CD4-positive, alpha-beta T cell (primary cell): ENCODE measurements at regions not wholly inside any gene's neighbourhood (a gene's known extent, or its start where the extent isn't known, plus 50 kb on each side); places are given as distances from the start of the nearest gene placed in this dataset.

Source experiments
- ATAC-seq: fragments of 200-7000 bp; cut with Tn5 transposase; one replicate; pipeline ENCODE4 v1.10.0; 2022; ENCODE audit warnings: mild to moderate bottlenecking; ENCODE audit not compliant: poor library complexity
- CTCF ChIA-PET: fragments of 350-600 bp; sonication (Branson Sonifier 250); formaldehyde crosslinking; loops from one replicate; lab custom pipeline; 2021; ENCODE audit warnings: antibody characterized with exemption, inconsistent platforms; lab: Charles Lee
- POLR2A ChIA-PET: fragments of 350-600 bp; sonication (Branson Sonifier 250); formaldehyde crosslinking; loops from one replicate; lab custom pipeline; 2021; ENCODE audit warnings: antibody characterized with exemption, inconsistent platforms; lab: Charles Lee
- DNase-seq, 14 experiments: peaks; one replicate each; pipeline ENCODE4 v3.0.0-alpha.2; 2013 to 2020; ENCODE audit warnings: mixed read lengths in 2 of 14
- H3K27ac ChIP-seq, 2 donors: one replicate each; pipeline versions ENCODE4 v1.5.1 to v1.7.0; 2013; ENCODE audit warnings: low read length in 2 of 2, low read depth in 1 of 2, mild to moderate bottlenecking in 1 of 2
- H3K27me3 ChIP-seq, 2 experiments: 1 replicate in 1 of 2; 2 replicates in 1 of 2; pipeline versions ENCODE4 v1.6.1 to v1.7.0; 2013; ENCODE audit warnings: low read length in 2 of 2, control low read depth in 1 of 2, mild to moderate bottlenecking in 1 of 2, moderate library complexity in 1 of 2; ENCODE audit not compliant: insufficient read depth in 2 of 2, control insufficient read depth in 1 of 2
- H3K36me3 ChIP-seq: one replicate; pipeline ENCODE4 v1.6.1; 2013; ENCODE audit warnings: low read length, control low read depth; ENCODE audit not compliant: insufficient read depth
- H3K4me1 ChIP-seq: one replicate; pipeline ENCODE4 v1.6.1; 2013; ENCODE audit warnings: low read length, control low read depth; ENCODE audit not compliant: insufficient read depth
- H3K4me3 ChIP-seq: one replicate; pipeline ENCODE4 v1.5.1; 2013; ENCODE audit warnings: mild to moderate bottlenecking, low read length, moderate library complexity
- H3K9me3 ChIP-seq, 2 experiments: 1 replicate in 1 of 2; 2 replicates in 1 of 2; pipeline versions ENCODE4 v1.6.1 to v1.7.0; 2013; ENCODE audit warnings: low read length in 2 of 2, mild to moderate bottlenecking in 2 of 2, control low read depth in 1 of 2, moderate library complexity in 1 of 2; ENCODE audit not compliant: control insufficient read depth in 1 of 2, insufficient read depth in 1 of 2
- H3K27ac Mint-ChIP-seq: one replicate; pipeline ENCODE4 v1.8.0; 2020; ENCODE audit warnings: mixed read lengths
- H3K27me3 Mint-ChIP-seq: one replicate; pipeline ENCODE4 v1.8.0; 2021; ENCODE audit warnings: mixed read lengths
- H3K36me3 Mint-ChIP-seq: one replicate; pipeline ENCODE4 v1.8.0; 2021; ENCODE audit warnings: low read depth, mixed read lengths
- H3K4me1 Mint-ChIP-seq: one replicate; pipeline ENCODE4 v1.8.0; 2021; ENCODE audit warnings: low read depth, mixed read lengths
- H3K4me3 Mint-ChIP-seq: one replicate; pipeline ENCODE4 v1.8.0; 2020; ENCODE audit warnings: mild to moderate bottlenecking, mixed read lengths
- H3K9me3 Mint-ChIP-seq: one replicate; pipeline ENCODE4 v1.8.0; 2020; ENCODE audit warnings: mixed read lengths
- CTCF ChIP-seq: fragments of 200-600 bp; IDR thresholded peaks from one replicate; pipeline ENCODE4 v1.8.0; 2022; ENCODE audit warnings: antibody characterized with exemption, mild to moderate bottlenecking
- intact Hi-C, 2 experiments: fragments of 100-400 bp; cut with DNase I in 1 of 2; cut with micrococcal nuclease in 1 of 2; formaldehyde crosslinking; loops; one replicate each; pipeline versions ENCODE4 v1.15.1 to v1.9.0; 2023 to 2025; cut with DNase I, micrococcal nuclease

DNA sequence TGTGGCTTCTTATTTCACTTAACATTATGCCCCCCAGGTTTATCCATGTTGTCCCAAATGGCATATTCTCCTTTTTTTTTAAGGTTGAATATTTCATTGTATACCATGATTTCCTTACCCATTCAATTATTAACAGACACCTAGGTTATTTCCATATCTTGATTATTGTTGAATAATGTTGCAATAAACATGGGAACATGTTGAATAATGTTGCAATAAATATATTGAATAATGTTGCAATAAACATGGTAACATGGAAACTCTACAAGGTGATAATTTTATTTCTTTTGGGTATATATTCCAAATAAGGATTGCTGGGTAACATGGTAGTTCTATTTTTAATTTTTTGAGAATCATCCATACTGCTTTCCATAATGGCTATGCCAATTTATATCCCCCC lies 648.1 kb downstream of the MMUT start:
- no peaks in the 10 kb centered on the region for H3K4me1 ChIP-seq
- ATAC-seq (no peak), DNase-seq (no peak)
- H3K27me3 ChIP-seq = no peaks in the 10 kb centered on the region
- intact Hi-C loops = no loop called here
- TF ChIP-seq CTCF = no peak
- H3K36me3 ChIP-seq = no peaks in the 10 kb centered on the region
- Mint-ChIP-seq H3K4me3 (no peak overlapping the region), H3K9me3 (peaks cover 1% of the 10 kb centered on the region), H3K36me3 (no peaks in the 10 kb centered on the region), H3K27me3 (no peaks in the 10 kb centered on the region), H3K4me1 (no peaks in the 10 kb centered on the region), H3K27ac (no peak overlapping the region)
- H3K9me3 ChIP-seq = peaks cover 0 to 3% of the 10 kb centered on the region in 2 experiments
- CTCF ChIA-PET = no interaction called here
- no peak overlapping the region for H3K27ac ChIP-seq
- POLR2A ChIA-PET = no interaction called here
- H3K4me3 ChIP-seq = no peak overlapping the region

- intact Hi-C loops = no loop called here
- H3K27ac Mint-ChIP-seq = no peak overlapping the region
- ChIA-PET POLR2A (no interaction called here), CTCF (no interaction called here)
- H3K36me3 ChIP-seq = no peaks in the 10 kb centered on the region
- H3K36me3 Mint-ChIP-seq = no peaks in the 10 kb centered on the region
- H3K27me3 Mint-ChIP-seq = no peaks in the 10 kb centered on the region
- H3K9me3 Mint-ChIP-seq = no peaks in the 10 kb centered on the region
- DNase-seq = no peak
- H3K4me1 ChIP-seq = no peaks in the 10 kb centered on the region
- no peaks in the 10 kb centered on the region for H3K4me1 Mint-ChIP-seq
- H3K4me3 ChIP-seq = no peak overlapping the region
- no peaks in the 10 kb centered on the region for H3K27me3 ChIP-seq
- no peak overlapping the region for H3K27ac ChIP-seq
- TF ChIP-seq CTCF = no peak
- no peak overlapping the region for H3K4me3 Mint-ChIP-seq
- peaks cover 0 to 3% of the 10 kb centered on the region in 2 experiments for H3K9me3 ChIP-seq
- no peak for ATAC-seq
Measured at GRCh38 chr6:48813836-48814235, 649.2 kb downstream of the MMUT start.

GRCh38 chr6:48809700-48810099 lies 653.4 kb downstream of the MMUT start:
- ChIA-PET CTCF (no interaction called here), POLR2A (no interaction called here)
- H3K27ac Mint-ChIP-seq = no peak overlapping the region
- no peaks in the 10 kb centered on the region for H3K4me1 Mint-ChIP-seq
- intact Hi-C loops = no loop called here
- H3K4me3 Mint-ChIP-seq = no peak overlapping the region
- no peaks in the 10 kb centered on the region for H3K27me3 ChIP-seq
- ATAC-seq (no peak), DNase-seq (no peak)
- H3K36me3 Mint-ChIP-seq = no peaks in the 10 kb centered on the region
- H3K4me3 ChIP-seq = no peak overlapping the region
- no peak overlapping the region for H3K27ac ChIP-seq
- no peaks in the 10 kb centered on the region for H3K9me3 Mint-ChIP-seq
- TF ChIP-seq CTCF = no peak
- H3K27me3 Mint-ChIP-seq = no peaks in the 10 kb centered on the region
- H3K9me3 ChIP-seq = peaks cover 0 to 3% of the 10 kb centered on the region in 2 experiments
- no peaks in the 10 kb centered on the region for H3K4me1 ChIP-seq
- H3K36me3 ChIP-seq = no peaks in the 10 kb centered on the region
